ENCODE measurements at regions not wholly inside any gene's neighbourhood (a gene's known extent, or its start where the extent isn't known, plus 50 kb on each side); places are given as distances from the start of the nearest gene placed in this dataset.

- no peak for DNase-seq (ENCODE audit: low read depth)
These were observed 195.5 kb downstream of the ERMARD start for GRCh38 chr6:169946971-169947370.

- no peak for DNase-seq (ENCODE audit: low read depth)
These were observed 193.7 kb downstream of the ERMARD start for GRCh38 chr6:169945117-169945516.

GRCh38 chr6:169944415-169944814 lies 193.0 kb downstream of the ERMARD start:
- no peak for DNase-seq (ENCODE audit: low read depth)

- no peak for DNase-seq (ENCODE audit: low read depth)
These were observed 192.6 kb downstream of the ERMARD start for GRCh38 chr6:169944061-169944337.

- no peak for DNase-seq (ENCODE audit: low read depth)
These were observed 192.0 kb downstream of the ERMARD start for GRCh38 chr6:169943241-169944060.

- DNase-seq (ENCODE audit: low read depth) = no peak
These were observed 190.8 kb downstream of the ERMARD start for GRCh38 chr6:169942173-169942572.

- DNase-seq (ENCODE audit: low read depth) = no peak
These were observed 189.3 kb downstream of the ERMARD start for GRCh38 chr6:169940481-169941271.

- DNase-seq (ENCODE audit: low read depth) = no peak
These were observed 188.2 kb downstream of the ERMARD start for GRCh38 chr6:169939554-169940164.

- no peak for DNase-seq (ENCODE audit: low read depth)
These were observed 187.3 kb downstream of the ERMARD start for GRCh38 chr6:169938731-169939130.

- no peak for DNase-seq (ENCODE audit: low read depth)
These were observed 186.9 kb downstream of the ERMARD start for GRCh38 chr6:169938262-169938701.

GRCh38 chr6:169937389-169938261 lies 186.2 kb downstream of the ERMARD start:
- DNase-seq (ENCODE audit: low read depth) = no peak

- DNase-seq (ENCODE audit: low read depth) = no peak
These were observed 185.0 kb downstream of the ERMARD start for GRCh38 chr6:169936355-169936975.

GRCh38 chr6:169935861-169936260 lies 184.4 kb downstream of the ERMARD start:
- DNase-seq (ENCODE audit: low read depth) = no peak

GRCh38 chr6:169935348-169935718 lies 183.9 kb downstream of the ERMARD start:
- no peak for DNase-seq (ENCODE audit: low read depth)

GRCh38 chr6:169934699-169935347 lies 183.4 kb downstream of the ERMARD start:
- no peak for DNase-seq (ENCODE audit: low read depth)

GRCh38 chr6:169933839-169934698 lies 182.6 kb downstream of the ERMARD start:
- no peak for DNase-seq (ENCODE audit: low read depth)

GRCh38 chr6:169933251-169933821 lies 181.9 kb downstream of the ERMARD start:
- DNase-seq (ENCODE audit: low read depth) = no peak

GRCh38 chr6:169932491-169932890 lies 181.1 kb downstream of the ERMARD start:
- no peak for DNase-seq (ENCODE audit: low read depth)

GRCh38 chr6:169931261-169931660 lies 179.8 kb downstream of the ERMARD start:
- no peak for DNase-seq (ENCODE audit: low read depth)

- no peak for DNase-seq (ENCODE audit: low read depth)
These were observed 179.4 kb downstream of the ERMARD start for GRCh38 chr6:169930799-169931198.

All from stimulated activated CD8-positive, alpha-beta memory T cell treated with anti-CD3 and anti-CD28 coated beads, Interleukin-12 subunit alpha, Interleukin-12 subunit beta, amount 100 ng/mL, for 4 hours (primary cell).